ENCODE measurements at regions not wholly inside any gene's neighbourhood (a gene's known extent, or its start where the extent isn't known, plus 50 kb on each side); places are given as distances from the start of the nearest gene placed in this dataset.

GRCh38 chr5:167250996-167251395, 1040.4 kb upstream of the WWC1 start:
- CTCF ChIA-PET: no interaction called here
- Mint-ChIP-seq H3K27ac (no peak overlapping the region), H3K36me3 (ENCODE audit: low read depth) (no peaks in the 10 kb centered on the region), H3K4me1 (ENCODE audit: low read depth) (no peaks in the 10 kb centered on the region), H3K27me3 (ENCODE audit: low read depth) (no peaks in the 10 kb centered on the region), H3K9me3 (ENCODE audit: insufficient read depth) (no peaks in the 10 kb centered on the region), H3K4me3 (no peak overlapping the region)
- ATAC-seq (no peak), DNase-seq (no peak)
- POLR2A ChIA-PET: no interaction called here

DNA sequence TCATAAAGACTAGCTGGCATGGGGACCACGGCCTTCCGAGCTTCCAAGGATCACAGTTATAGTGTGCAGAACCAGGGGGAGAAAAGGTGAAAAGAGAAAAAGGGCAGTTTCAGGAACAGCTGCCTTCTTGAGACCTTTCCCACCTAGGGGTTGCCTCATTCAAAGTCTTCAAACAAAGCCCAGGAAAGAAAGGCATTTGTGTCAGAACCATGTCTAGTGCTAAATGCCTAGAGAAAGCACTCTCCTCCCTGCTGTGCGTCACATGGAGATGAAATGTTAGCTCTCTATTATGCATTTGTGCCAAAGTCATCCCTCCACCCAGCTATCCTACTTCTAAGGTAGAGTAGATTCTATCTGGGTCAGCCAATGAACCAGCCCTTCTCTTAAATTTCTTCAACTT, 1037.3 kb upstream of the WWC1 start:
- POLR2A ChIA-PET: no interaction called here

DNA sequence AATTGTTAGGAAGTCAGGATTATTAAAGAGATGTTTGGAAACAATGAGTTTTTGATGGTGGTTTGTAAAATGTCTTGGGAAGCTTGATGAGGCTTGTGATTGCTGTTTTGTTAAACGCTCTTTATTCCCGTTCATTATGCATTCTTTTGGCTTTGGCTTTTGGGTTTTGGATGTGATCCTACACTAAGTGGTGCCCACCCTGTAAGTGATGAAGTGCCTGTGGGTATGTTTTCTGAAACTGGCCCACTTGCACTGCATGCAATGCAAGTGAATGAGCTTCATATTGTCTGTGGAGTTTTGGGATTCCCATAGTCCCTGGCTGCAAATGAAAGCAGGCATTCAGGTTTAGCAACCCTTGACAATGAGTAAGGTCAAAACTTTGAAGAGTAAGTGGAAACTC, 1035.5 kb upstream of the WWC1 start:
- Mint-ChIP-seq H3K36me3 (ENCODE audit: low read depth) (no peaks in the 10 kb centered on the region), H3K9me3 (ENCODE audit: insufficient read depth) (no peaks in the 10 kb centered on the region), H3K4me1 (ENCODE audit: low read depth) (no peaks in the 10 kb centered on the region), H3K4me3 (no peak overlapping the region), H3K27me3 (ENCODE audit: low read depth) (no peaks in the 10 kb centered on the region), H3K27ac (no peak overlapping the region)
- ChIA-PET CTCF (no interaction called here), POLR2A (no interaction called here)
- no peak for ATAC-seq
- DNase-seq: no peak

More for the DNA sequence above, 1037.3 kb upstream of the WWC1 start:
- ATAC-seq: no peak
- Mint-ChIP-seq H3K4me3 (no peak overlapping the region), H3K4me1 (ENCODE audit: low read depth) (no peaks in the 10 kb centered on the region), H3K27ac (no peak overlapping the region), H3K9me3 (ENCODE audit: insufficient read depth) (no peaks in the 10 kb centered on the region), H3K36me3 (ENCODE audit: low read depth) (no peaks in the 10 kb centered on the region), H3K27me3 (ENCODE audit: low read depth) (no peaks in the 10 kb centered on the region)
- DNase-seq: no peak
- CTCF ChIA-PET: no interaction called here

DNA sequence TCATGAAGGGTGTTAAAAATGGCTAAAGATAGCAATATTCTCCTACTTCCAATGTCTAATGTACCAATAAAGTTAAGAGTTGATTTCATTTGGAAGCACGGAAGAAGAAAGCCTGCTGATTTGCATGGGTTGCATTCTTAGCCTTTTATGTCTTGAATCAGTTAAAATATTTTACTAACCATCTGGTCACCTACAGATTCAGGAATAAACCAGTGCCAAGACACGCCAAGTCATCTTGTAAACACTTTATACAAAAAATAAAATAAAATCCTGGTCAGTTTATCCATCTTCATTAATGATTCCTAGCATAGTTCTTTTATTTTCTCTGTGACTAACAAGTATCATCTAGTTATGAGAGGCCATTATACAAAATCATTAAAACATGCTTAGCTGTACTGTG, 1031.6 kb upstream of the WWC1 start:
- DNase-seq (no peak), ATAC-seq (no peak)
- peaks cover 7% of the 10 kb centered on the region for H3K9me3 Mint-ChIP-seq (ENCODE audit: insufficient read depth)
- no peaks in the 10 kb centered on the region for H3K36me3 Mint-ChIP-seq (ENCODE audit: low read depth)
- H3K27ac Mint-ChIP-seq: no peak overlapping the region
- no peak overlapping the region for H3K4me3 Mint-ChIP-seq
- POLR2A ChIA-PET: no interaction called here
- no peaks in the 10 kb centered on the region for H3K4me1 Mint-ChIP-seq (ENCODE audit: low read depth)
- CTCF ChIA-PET: no interaction called here
- H3K27me3 Mint-ChIP-seq (ENCODE audit: low read depth): no peaks in the 10 kb centered on the region

GRCh38 chr5:167261309-167262100, 1029.9 kb upstream of the WWC1 start:
- no peak for DNase-seq
- no peak overlapping the region for H3K4me3 Mint-ChIP-seq
- no peak for ATAC-seq
- H3K4me1 Mint-ChIP-seq (ENCODE audit: low read depth): no peaks in the 10 kb centered on the region
- no peaks in the 10 kb centered on the region for H3K36me3 Mint-ChIP-seq (ENCODE audit: low read depth)
- H3K27ac Mint-ChIP-seq: no peak overlapping the region
- ChIA-PET POLR2A (no interaction called here), CTCF (no interaction called here)
- H3K9me3 Mint-ChIP-seq (ENCODE audit: insufficient read depth): peaks cover 7% of the 10 kb centered on the region
- H3K27me3 Mint-ChIP-seq (ENCODE audit: low read depth): no peaks in the 10 kb centered on the region

DNA sequence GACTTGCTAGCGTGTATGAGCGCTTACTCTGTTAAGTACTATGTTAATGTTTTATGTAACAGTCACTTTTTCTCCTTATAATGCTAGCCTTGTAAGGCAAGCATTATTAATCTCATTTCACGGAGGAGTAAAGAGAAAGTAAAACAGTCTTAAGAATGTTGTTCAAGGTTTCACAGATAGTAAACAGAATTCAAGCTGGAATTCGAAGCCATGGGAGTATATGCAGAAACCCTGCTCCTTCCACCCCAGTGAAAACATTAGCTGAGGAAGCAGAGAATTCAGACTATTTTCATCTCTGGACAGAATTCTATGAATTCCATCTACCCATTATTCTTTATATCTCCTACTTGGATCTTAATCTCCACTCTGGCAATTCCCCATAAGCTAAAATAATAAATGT, 1028.3 kb upstream of the WWC1 start:
- ChIA-PET POLR2A (no interaction called here), CTCF (no interaction called here)
- Mint-ChIP-seq H3K9me3 (ENCODE audit: insufficient read depth) (peaks cover 7% of the 10 kb centered on the region), H3K36me3 (ENCODE audit: low read depth) (no peaks in the 10 kb centered on the region), H3K4me1 (ENCODE audit: low read depth) (no peaks in the 10 kb centered on the region), H3K4me3 (no peak overlapping the region), H3K27ac (no peak overlapping the region), H3K27me3 (ENCODE audit: low read depth) (no peaks in the 10 kb centered on the region)
- no peak for ATAC-seq
- no peak for DNase-seq

DNA sequence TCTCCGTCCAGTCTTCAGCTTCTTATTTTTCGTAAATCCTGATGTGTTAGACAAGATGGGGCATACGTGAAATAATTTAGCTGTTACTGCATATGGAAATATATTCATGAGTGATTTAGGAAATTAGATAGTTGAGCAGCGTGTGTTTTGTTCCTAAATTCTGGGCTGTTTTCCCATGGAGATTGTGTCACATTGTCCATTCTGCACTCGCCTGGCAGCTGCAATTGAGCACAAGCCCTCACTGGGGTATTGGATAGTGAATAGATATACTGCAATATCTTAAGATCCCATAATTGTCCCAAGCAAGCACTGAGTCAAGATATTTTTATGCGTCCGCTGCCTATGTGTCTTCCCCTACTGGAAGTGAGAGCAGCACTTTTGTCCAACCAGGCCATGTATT, 1027.1 kb upstream of the WWC1 start:
- ChIA-PET CTCF (no interaction called here), POLR2A (no interaction called here)
- Mint-ChIP-seq H3K4me1 (ENCODE audit: low read depth) (no peaks in the 10 kb centered on the region), H3K27me3 (ENCODE audit: low read depth) (no peaks in the 10 kb centered on the region), H3K9me3 (ENCODE audit: insufficient read depth) (peaks cover 7% of the 10 kb centered on the region), H3K4me3 (no peak overlapping the region), H3K27ac (no peak overlapping the region), H3K36me3 (ENCODE audit: low read depth) (no peaks in the 10 kb centered on the region)
- no peak for DNase-seq
- no peak for ATAC-seq

GRCh38 chr5:167268337-167268736, 1023.1 kb upstream of the WWC1 start:
- Mint-ChIP-seq H3K36me3 (ENCODE audit: low read depth) (no peaks in the 10 kb centered on the region), H3K9me3 (ENCODE audit: insufficient read depth) (peaks cover 7% of the 10 kb centered on the region), H3K4me3 (no peak overlapping the region), H3K4me1 (ENCODE audit: low read depth) (no peaks in the 10 kb centered on the region), H3K27ac (no peak overlapping the region), H3K27me3 (ENCODE audit: low read depth) (no peaks in the 10 kb centered on the region)
- DNase-seq (no peak), ATAC-seq (no peak)
- CTCF ChIA-PET: no interaction called here
- POLR2A ChIA-PET: no interaction called here

- H3K9me3 Mint-ChIP-seq (ENCODE audit: insufficient read depth): peaks cover 6% of the 10 kb centered on the region
- no peak overlapping the region for H3K27ac Mint-ChIP-seq
- H3K36me3 Mint-ChIP-seq (ENCODE audit: low read depth): no peaks in the 10 kb centered on the region
- H3K4me1 Mint-ChIP-seq (ENCODE audit: low read depth): no peaks in the 10 kb centered on the region
- no peaks in the 10 kb centered on the region for H3K27me3 Mint-ChIP-seq (ENCODE audit: low read depth)
- ATAC-seq (no peak), DNase-seq (no peak)
- POLR2A ChIA-PET: no interaction called here
- CTCF ChIA-PET: no interaction called here
- no peak overlapping the region for H3K4me3 Mint-ChIP-seq
These were observed 1022.3 kb upstream of the WWC1 start for GRCh38 chr5:167269146-167269545.

GRCh38 chr5:167271081-167271480, 1020.4 kb upstream of the WWC1 start:
- Mint-ChIP-seq H3K27ac (no peak overlapping the region), H3K4me3 (no peak overlapping the region), H3K4me1 (ENCODE audit: low read depth) (no peaks in the 10 kb centered on the region), H3K9me3 (ENCODE audit: insufficient read depth) (no peaks in the 10 kb centered on the region), H3K36me3 (ENCODE audit: low read depth) (no peaks in the 10 kb centered on the region), H3K27me3 (ENCODE audit: low read depth) (no peaks in the 10 kb centered on the region)
- CTCF ChIA-PET: no interaction called here
- POLR2A ChIA-PET: no interaction called here
- no peak for ATAC-seq
- DNase-seq: no peak

DNA sequence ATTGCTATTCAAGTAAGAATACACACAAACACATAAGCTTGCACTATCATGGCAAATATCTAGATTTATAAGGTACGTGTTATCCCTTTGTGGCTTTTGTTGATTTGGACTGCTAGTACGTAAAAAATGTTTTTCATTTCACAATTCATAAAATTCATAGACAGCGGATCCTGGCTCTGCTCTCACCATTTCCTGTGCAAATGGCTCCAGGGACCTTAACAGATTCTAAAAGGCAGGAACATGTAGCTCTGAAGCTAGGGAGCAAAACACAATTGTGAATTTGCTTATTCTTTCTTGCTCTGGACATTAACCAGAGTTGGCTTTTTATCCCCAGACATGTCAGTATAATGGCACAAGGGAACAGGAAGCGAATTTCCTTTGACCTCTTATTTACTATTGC, 1019.9 kb upstream of the WWC1 start:
- no peak overlapping the region for H3K27ac Mint-ChIP-seq
- H3K36me3 Mint-ChIP-seq (ENCODE audit: low read depth): no peaks in the 10 kb centered on the region
- no peak overlapping the region for H3K4me3 Mint-ChIP-seq
- H3K27me3 Mint-ChIP-seq (ENCODE audit: low read depth): no peaks in the 10 kb centered on the region
- H3K4me1 Mint-ChIP-seq (ENCODE audit: low read depth): no peaks in the 10 kb centered on the region
- CTCF ChIA-PET: no interaction called here
- POLR2A ChIA-PET: no interaction called here
- no peaks in the 10 kb centered on the region for H3K9me3 Mint-ChIP-seq (ENCODE audit: insufficient read depth)
- ATAC-seq: no peak
- DNase-seq: no peak

GRCh38 chr5:167280111-167280510, 1011.3 kb upstream of the WWC1 start:
- Mint-ChIP-seq H3K4me3 (no peak overlapping the region), H3K27ac (no peak overlapping the region), H3K36me3 (ENCODE audit: low read depth) (no peaks in the 10 kb centered on the region), H3K27me3 (ENCODE audit: low read depth) (no peaks in the 10 kb centered on the region), H3K9me3 (ENCODE audit: insufficient read depth) (no peaks in the 10 kb centered on the region), H3K4me1 (ENCODE audit: low read depth) (no peaks in the 10 kb centered on the region)
- ATAC-seq: no peak
- DNase-seq: no peak
- POLR2A ChIA-PET: no interaction called here
- CTCF ChIA-PET: interaction anchor here (0.6 kb wide), 1 partner anchor 268 kb away, joined by 3 read pairs; no protein-coding TSS in a partner anchor

GRCh38 chr5:167281925-167282324, 1009.5 kb upstream of the WWC1 start:
- no peak for ATAC-seq
- no peaks in the 10 kb centered on the region for H3K9me3 Mint-ChIP-seq (ENCODE audit: insufficient read depth)
- POLR2A ChIA-PET: no interaction called here
- no peak for DNase-seq
- H3K4me3 Mint-ChIP-seq: no peak overlapping the region
- no peak overlapping the region for H3K27ac Mint-ChIP-seq
- CTCF ChIA-PET: no interaction called here
- no peaks in the 10 kb centered on the region for H3K36me3 Mint-ChIP-seq (ENCODE audit: low read depth)
- H3K4me1 Mint-ChIP-seq (ENCODE audit: low read depth): no peaks in the 10 kb centered on the region
- no peaks in the 10 kb centered on the region for H3K27me3 Mint-ChIP-seq (ENCODE audit: low read depth)

Data from activated CD8-positive, alpha-beta T cell treated with anti-CD3 and anti-CD28 coated beads, Interleukin-2, amount 10 ng/mL, durations not matched to agents 7 days and 5 days (primary cell).